H9 (cell line): ENCODE measurements at regions not wholly inside any gene's neighbourhood (a gene's known extent, or its start where the extent isn't known, plus 50 kb on each side); places are given as distances from the start of the nearest gene placed in this dataset.

Experiments
- DNase-seq: peaks from one replicate; pipeline ENCODE4 v3.0.0-alpha.2; 2017
- H2AFZ ChIP-seq: one replicate; pipeline ENCODE4 v1.6.1; 2013; ENCODE audit warnings: mild to moderate bottlenecking, low read length, control low read depth, moderate library complexity
- H2AK5ac ChIP-seq: 2 replicates; pipeline ENCODE4 v1.6.1; 2013; ENCODE audit warnings: low read length, control low read depth, mixed read lengths; ENCODE audit not compliant: insufficient read length
- H2BK120ac ChIP-seq: one replicate; pipeline ENCODE4 v1.6.1; 2013; ENCODE audit warnings: low read depth, mild to moderate bottlenecking, low read length, control low read depth, inconsistent platforms; ENCODE audit not compliant: poor library complexity, severe bottlenecking
- H2BK12ac ChIP-seq: 2 replicates; pipeline ENCODE4 v1.6.1; 2013; ENCODE audit warnings: low read length, control low read depth, mixed read lengths, low read depth; ENCODE audit not compliant: insufficient read length
- H2BK15ac ChIP-seq: 2 replicates; pipeline ENCODE4 v1.6.1; 2013; ENCODE audit warnings: low read depth, low read length, control low read depth
- H2BK20ac ChIP-seq: one replicate; pipeline ENCODE4 v1.6.1; 2013; ENCODE audit warnings: low read depth, mild to moderate bottlenecking, low read length, control low read depth, inconsistent platforms; ENCODE audit not compliant: poor library complexity, severe bottlenecking
- H2BK5ac ChIP-seq: 2 replicates; pipeline ENCODE4 v1.6.1; 2013; ENCODE audit warnings: low read length, control low read depth, mixed read lengths; ENCODE audit not compliant: insufficient read length
- H3K14ac ChIP-seq: 2 replicates; pipeline ENCODE4 v1.6.1; 2013; ENCODE audit warnings: low read length, control low read depth; ENCODE audit not compliant: insufficient read depth
- H3K18ac ChIP-seq: 2 replicates; pipeline ENCODE4 v1.6.1; 2013; ENCODE audit warnings: low read depth, mild to moderate bottlenecking, mixed read lengths, low read length, control low read depth; ENCODE audit not compliant: insufficient read length
- H3K23ac ChIP-seq: 2 replicates; pipeline ENCODE4 v1.6.1; 2013; ENCODE audit warnings: low read length, control low read depth, mixed read lengths, low read depth; ENCODE audit not compliant: insufficient read length
- H3K23me2 ChIP-seq: 2 replicates; pipeline ENCODE4 v1.6.1; 2013; ENCODE audit warnings: low read depth, mild to moderate bottlenecking, mixed read lengths, low read length, control low read depth; ENCODE audit not compliant: insufficient read length, poor library complexity, severe bottlenecking
- H3K27ac ChIP-seq: 2 replicates; pipeline ENCODE4 v1.5.1; 2013; ENCODE audit warnings: low read length, control low read depth, mixed read lengths, low read depth; ENCODE audit not compliant: insufficient read length
- H3K27me3 ChIP-seq: 2 replicates; pipeline ENCODE4 v1.6.1; 2013; ENCODE audit warnings: low read length, control low read depth, inconsistent platforms; ENCODE audit not compliant: insufficient read depth
- H3K4ac ChIP-seq: 2 replicates; pipeline ENCODE4 v1.6.1; 2013; ENCODE audit warnings: low read depth, mild to moderate bottlenecking, control low read depth, inconsistent platforms, low read length, moderate library complexity
- H3K4me1 ChIP-seq: 2 replicates; pipeline ENCODE4 v1.6.1; 2013; ENCODE audit warnings: low read length, control low read depth, inconsistent platforms; ENCODE audit not compliant: insufficient read depth
- H3K4me2 ChIP-seq: 2 replicates; pipeline ENCODE4 v1.6.1; 2013; ENCODE audit warnings: low read length, control low read depth, mixed read lengths; ENCODE audit not compliant: insufficient read length, insufficient read depth
- H3K56ac ChIP-seq: 2 replicates; pipeline ENCODE4 v1.6.1; 2013; ENCODE audit warnings: low read depth, mild to moderate bottlenecking, mixed read lengths, low read length, control low read depth; ENCODE audit not compliant: insufficient read length
- H3K79me1 ChIP-seq: 2 replicates; pipeline ENCODE4 v1.6.1; 2013; ENCODE audit warnings: low read depth, mild to moderate bottlenecking, moderate library complexity, low read length, control low read depth, inconsistent platforms; ENCODE audit not compliant: insufficient read depth, poor library complexity, severe bottlenecking
- H3K79me2 ChIP-seq: 2 replicates; pipeline ENCODE4 v1.6.1; 2013; ENCODE audit warnings: low read length, control low read depth, inconsistent platforms; ENCODE audit not compliant: insufficient read depth
- H3K9ac ChIP-seq: 2 replicates; pipeline ENCODE4 v1.6.1; 2013; ENCODE audit warnings: low read length, control low read depth, mixed read lengths; ENCODE audit not compliant: insufficient read length; ENCODE audit errors: extremely low read depth
- H3K9me3 ChIP-seq: one replicate; pipeline ENCODE4 v1.6.1; 2013; ENCODE audit warnings: low read depth, low read length, inconsistent platforms; ENCODE audit not compliant: control insufficient read depth
- H3T11ph ChIP-seq: one replicate; pipeline ENCODE4 v1.6.1; 2013; ENCODE audit warnings: mild to moderate bottlenecking, low read length, control low read depth, inconsistent platforms
- H4K20me1 ChIP-seq: one replicate; pipeline ENCODE4 v1.6.1; 2013; ENCODE audit not compliant: control insufficient read depth, insufficient read length, insufficient read depth
- H4K5ac ChIP-seq: 2 replicates; pipeline ENCODE4 v1.6.1; 2013; ENCODE audit warnings: low read depth, mild to moderate bottlenecking, mixed read lengths, low read length, control low read depth; ENCODE audit not compliant: insufficient read length
- H4K8ac ChIP-seq: replicated peaks from 2 replicates; pipeline ENCODE4 v1.6.1; 2013; ENCODE audit warnings: low read length, control low read depth, mixed read lengths, low read depth; ENCODE audit not compliant: insufficient read length
- H4K91ac ChIP-seq: 2 replicates; pipeline ENCODE4 v1.6.1; 2013; ENCODE audit warnings: low read depth, mild to moderate bottlenecking, moderate library complexity, mixed read lengths, low read length, control low read depth; ENCODE audit not compliant: insufficient read length
- H3K27ac Mint-ChIP-seq, 3 experiments: 2 replicates in 2 of 3; 3 replicates in 1 of 3; pipeline ENCODE4 v1.8.0; 2020 to 2021; ENCODE audit warnings: mixed read lengths in 3 of 3, mild to moderate bottlenecking in 1 of 3, moderate library complexity in 1 of 3
- H3K27me3 Mint-ChIP-seq: 2 replicates; pipeline ENCODE4 v1.8.0; 2021; ENCODE audit warnings: low read depth, mild to moderate bottlenecking, moderate library complexity, mixed read lengths
- H3K36me3 Mint-ChIP-seq, 3 experiments: 2 replicates in 2 of 3; 3 replicates in 1 of 3; pipeline ENCODE4 v1.8.0; 2020 to 2021; ENCODE audit warnings: low read depth in 3 of 3, mixed read lengths in 3 of 3; ENCODE audit not compliant: insufficient read depth in 1 of 3
- H3K4me1 Mint-ChIP-seq, 2 experiments: 2 replicates each; pipeline ENCODE4 v1.8.0; 2020; ENCODE audit warnings: mixed read lengths in 2 of 2
- H3K4me3 Mint-ChIP-seq, 2 experiments: 2 replicates in 1 of 2; 3 replicates in 1 of 2; pipeline ENCODE4 v1.8.0; 2020 to 2021; ENCODE audit warnings: mild to moderate bottlenecking in 2 of 2, mixed read lengths in 2 of 2, moderate library complexity in 1 of 2
- H3K9me3 Mint-ChIP-seq, 2 experiments: 2 replicates in 1 of 2; 3 replicates in 1 of 2; pipeline ENCODE4 v1.8.0; 2020; ENCODE audit warnings: mild to moderate bottlenecking in 2 of 2, mixed read lengths in 2 of 2, moderate library complexity in 1 of 2
- CTCF ChIP-seq: fragments of 200-600 bp; sonication (generic); conservative IDR thresholded peaks from 3 replicates; pipeline ENCODE4 v1.8.0; 2021; ENCODE audit warnings: antibody characterized with exemption, mild to moderate bottlenecking
- WGBS: extraction: QIAGEN DNeasy Blood & Tissue Kit; methylation state at CpG from one replicate; pipeline ENCODE4 v1.1.7; 2013; ENCODE audit warnings: missing lambda C conversion rate, low lambda C conversion rate, mixed read lengths; ENCODE audit not compliant: insufficient read length; ENCODE audit errors: extremely low coverage; 5-methylcytosine and 5-hydroxymethylcytosine counted together

DNA sequence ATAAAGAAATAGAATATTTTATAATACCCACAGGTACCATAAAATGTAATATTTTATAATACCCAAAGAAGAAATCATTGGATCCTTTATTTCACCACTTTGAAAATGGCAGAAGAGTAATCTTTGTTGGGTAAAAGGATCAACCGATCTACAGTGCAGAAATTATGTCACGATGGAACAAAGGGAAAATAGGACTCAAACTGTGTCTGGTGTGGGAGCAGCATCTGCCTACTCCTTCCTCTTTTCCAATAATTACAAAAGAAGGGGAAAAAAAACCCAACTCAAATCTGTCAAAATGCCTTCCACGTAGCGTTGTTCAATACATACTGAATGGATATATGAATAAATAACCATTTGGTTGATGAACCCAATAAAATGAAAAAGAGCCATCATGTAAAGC, 492.6 kb upstream of the TBL1XR1 start:
- DNase-seq, result no peak
- no peak overlapping the region for H3T11ph ChIP-seq
- H3K4ac ChIP-seq, result no peak overlapping the region
- no CpG with 5 or more reads among the region's 4 CpGs for WGBS
- no peak overlapping the region for H2BK5ac ChIP-seq
- H3K27me3 Mint-ChIP-seq, result no peaks in the 10 kb centered on the region
- H2BK120ac ChIP-seq, result no peak overlapping the region
- H3K79me1 ChIP-seq, result no peaks in the 10 kb centered on the region
- H3K9ac ChIP-seq, result no peak overlapping the region
- H2AK5ac ChIP-seq, result no peak overlapping the region
- no peak overlapping the region for H2BK15ac ChIP-seq
- H3K27me3 ChIP-seq, result no peaks in the 10 kb centered on the region
- H3K18ac ChIP-seq, result no peak overlapping the region
- no peaks in the 10 kb centered on the region; the same call in 1 of the 2 replicates for H3K4me1 ChIP-seq
- H4K20me1 ChIP-seq, result no peaks in the 10 kb centered on the region
- no peak overlapping the region for H4K5ac ChIP-seq
- H3K27ac Mint-ChIP-seq, result no peak overlapping the region
- H3K14ac ChIP-seq, result no peak overlapping the region
- H3K23ac ChIP-seq, result no peak overlapping the region
- no peak overlapping the region for H3K4me2 ChIP-seq
- H3K4me3 Mint-ChIP-seq, result no peak overlapping the region
- H3K27ac ChIP-seq, result no peak overlapping the region
- H3K79me2 ChIP-seq, result no peaks in the 10 kb centered on the region
- H4K8ac ChIP-seq, result no peak overlapping the region
- H4K91ac ChIP-seq, result no peak overlapping the region
- no peak overlapping the region for H3K56ac ChIP-seq
- no peaks in the 10 kb centered on the region for H3K36me3 Mint-ChIP-seq
- no peaks in the 10 kb centered on the region for H3K23me2 ChIP-seq
- no peaks in the 10 kb centered on the region for H3K9me3 Mint-ChIP-seq
- H2AFZ ChIP-seq, result no peak overlapping the region
- H3K9me3 ChIP-seq, result no peaks in the 10 kb centered on the region
- TF ChIP-seq CTCF, result no peak
- H3K4me1 Mint-ChIP-seq, result peaks cover 18 to 25% of the 10 kb centered on the region in 2 experiments
- H2BK12ac ChIP-seq, result no peak overlapping the region
- no peak overlapping the region for H2BK20ac ChIP-seq
